SK-N-SH (cell line): ENCODE measurements at regions not wholly inside any gene's neighbourhood (a gene's known extent, or its start where the extent isn't known, plus 50 kb on each side); places are given as distances from the start of the nearest gene placed in this dataset.

ENCODE experiments used
- CTCF ChIA-PET: fragments of 300-600, 350-600 bp; formaldehyde crosslinking; extraction: SDS; loops from one replicate; lab custom pipeline; 2021; lab: Yijun Ruan, JAX
- POLR2A ChIA-PET: fragments of 350-600 bp; sonication (Branson Sonifier 250); formaldehyde crosslinking; extraction: SDS; loops from one replicate; lab custom pipeline; 2020; ENCODE audit warnings: antibody characterized with exemption, inconsistent platforms; lab: Yijun Ruan, JAX
- DNase-seq: peaks from one replicate; pipeline ENCODE4 v3.0.0; 2012
- H2AFZ ChIP-seq: fragments of 200-600 bp; sonication (generic); 2 replicates; pipeline ENCODE4 v1.8.1; 2016; ENCODE audit warnings: antibody characterized with exemption, mild to moderate bottlenecking, low read depth
- H3F3A ChIP-seq: fragments of 200-600 bp; sonication (generic); replicated peaks from 2 replicates; pipeline ENCODE3; 2016; ENCODE audit warnings: antibody characterized with exemption, mild to moderate bottlenecking; ENCODE audit not compliant: insufficient read depth
- H3K27ac ChIP-seq, 2 experiments: fragments of 200-500 bp in 1 of 2; fragments of 200-600 bp in 1 of 2; sonication (Bioruptor generic) in 1 of 2; sonication (generic), shearing (Covaris generic) in 1 of 2; 2 replicates each; pipeline versions ENCODE4 v1.5.1 to v1.6.1; 2014 to 2016; ENCODE audit warnings: low read depth in 2 of 2, inconsistent platforms in 1 of 2, low read length in 1 of 2, mild to moderate bottlenecking in 1 of 2, mixed read lengths in 1 of 2
- H3K27me3 ChIP-seq: fragments of 200-600 bp; sonication (generic), shearing (Covaris generic); 2 replicates; pipeline ENCODE4 v1.6.1; 2016; ENCODE audit warnings: mixed run types; ENCODE audit not compliant: insufficient read depth
- H3K36me3 ChIP-seq, 2 experiments: fragments of 200-500 bp in 1 of 2; fragments of 200-600 bp in 1 of 2; sonication (Bioruptor generic) in 1 of 2; sonication (generic) in 1 of 2; replicated peaks in 1 of 2; 2 replicates each; pipeline versions ENCODE3 to v1.5.1; 2014 to 2016; ENCODE audit warnings: low read length in 1 of 2, mild to moderate bottlenecking in 1 of 2; ENCODE audit not compliant: insufficient read depth in 2 of 2, control insufficient read depth in 1 of 2
- H3K4me1 ChIP-seq, 2 experiments: fragments of 200-500 bp in 1 of 2; fragments of 200-600 bp in 1 of 2; sonication (Bioruptor generic) in 1 of 2; sonication (generic), shearing (Covaris generic) in 1 of 2; 2 replicates each; pipeline versions ENCODE4 v1.5.1 to v1.6.1; 2014 to 2016; ENCODE audit warnings: low read depth in 1 of 2, low read length in 1 of 2, mixed run types in 1 of 2; ENCODE audit not compliant: insufficient read depth in 2 of 2, control insufficient read depth in 1 of 2
- H3K4me2 ChIP-seq: fragments of 200-600 bp; sonication (generic), shearing (Covaris generic); 2 replicates; pipeline ENCODE4 v1.6.1; 2017; ENCODE audit warnings: mixed run types
- H3K4me3 ChIP-seq, 2 experiments: fragments of 200-500 bp in 1 of 2; fragments of 200-600 bp in 1 of 2; sonication (Bioruptor generic) in 1 of 2; sonication (generic), shearing (Covaris generic) in 1 of 2; 2 replicates each; pipeline versions ENCODE4 v1.5.1 to v1.8.1; 2014 to 2016; ENCODE audit warnings: low read depth in 2 of 2, inconsistent platforms in 1 of 2, low read length in 1 of 2, mild to moderate bottlenecking in 1 of 2, mixed read lengths in 1 of 2, moderate library complexity in 1 of 2
- H3K79me2 ChIP-seq: fragments of 200-600 bp; sonication (generic); 2 replicates; pipeline ENCODE4 v1.8.1; 2017; ENCODE audit warnings: mild to moderate bottlenecking; ENCODE audit not compliant: insufficient read depth
- H3K9ac ChIP-seq: fragments of 200-600 bp; sonication (generic); 2 replicates; pipeline ENCODE4 v1.6.1; 2017; ENCODE audit warnings: mixed run types
- H3K9me2 ChIP-seq: fragments of 200-600 bp; sonication (generic); 2 replicates; pipeline ENCODE4 v1.6.1; 2017; ENCODE audit warnings: mixed run types
- H3K9me3 ChIP-seq: fragments of 200-600 bp; sonication (generic); 2 replicates; pipeline ENCODE4 v1.6.1; 2017; ENCODE audit warnings: mixed run types, mild to moderate bottlenecking, moderate library complexity
- H4K20me1 ChIP-seq: fragments of 200-600 bp; sonication (generic); 2 replicates; pipeline ENCODE4 v1.6.1; 2017; ENCODE audit warnings: mild to moderate bottlenecking, mixed run types; ENCODE audit not compliant: insufficient read depth
- CHD2 ChIP-seq: fragments of 150-350 bp; IDR thresholded peaks from 2 replicates; pipeline ENCODE4 v1.6.1; 2018; ENCODE audit warnings: low read length; ENCODE audit not compliant: partially characterized antibody
- EP300 ChIP-seq, 2 experiments: IDR thresholded peaks; 2 replicates each; pipeline versions ENCODE4 v1.4.0 to v1.6.1; 2012; ENCODE audit warnings: borderline replicate concordance in 1 of 2, low read depth in 1 of 2, low read length in 1 of 2
- EZH2phosphoT487 ChIP-seq: fragments of 200-600 bp; sonication (generic); IDR thresholded peaks from 2 replicates; pipeline ENCODE4 v1.6.1; 2017; ENCODE audit warnings: low read depth, mixed run types, mild to moderate bottlenecking, antibody characterized with exemption, moderate library complexity, borderline replicate concordance
- FOXM1 ChIP-seq: IDR thresholded peaks from 2 replicates; pipeline ENCODE4 v1.4.0; 2012; ENCODE audit warnings: low read depth, mild to moderate bottlenecking
- GATA2 ChIP-seq: sonication (generic); formaldehyde crosslinking; IDR thresholded peaks from 2 replicates; pipeline ENCODE4 v1.5.0; 2020; ENCODE audit warnings: mild to moderate bottlenecking, missing genetic modification reagents
- JUND ChIP-seq: IDR thresholded peaks from 2 replicates; pipeline ENCODE4 v1.4.0; 2012
- MXI1 ChIP-seq: IDR thresholded peaks from 2 replicates; pipeline ENCODE4 v1.6.1; 2012; ENCODE audit warnings: mild to moderate bottlenecking, low read depth, low read length, improper control_type of control experiment
- TAF1 ChIP-seq: IDR thresholded peaks from 2 replicates; pipeline ENCODE4 v1.6.1; 2012; ENCODE audit warnings: low read depth, mild to moderate bottlenecking, low read length, moderate library complexity, borderline replicate concordance
- TEAD4 ChIP-seq: IDR thresholded peaks from 2 replicates; pipeline ENCODE4 v1.4.0; 2012; ENCODE audit warnings: mild to moderate bottlenecking, borderline replicate concordance; ENCODE audit not compliant: insufficient read depth
- WGBS: methylation state at CpG from one replicate; pipeline ENCODE4 v1.1.6; 2017; ENCODE audit warnings: low lambda C conversion rate; 5-methylcytosine and 5-hydroxymethylcytosine counted together
- TF ChIP-seq, protein P1 (sequence below): fragments of 150-350 bp; IDR thresholded peaks from 2 replicates; pipeline ENCODE4 v1.6.1; 2017; ENCODE audit warnings: antibody characterized with exemption, low read length, low read depth, borderline replicate concordance
- TF ChIP-seq, protein P2 (sequence below): IDR thresholded peaks from 2 replicates; pipeline ENCODE4; 2012
- TF ChIP-seq, protein P3 (sequence below): fragments of 150-350 bp; IDR thresholded peaks from 2 replicates; pipeline ENCODE4 v1.6.1; 2016; ENCODE audit warnings: mild to moderate bottlenecking, low read depth, low read length
- TF ChIP-seq, protein P4 (sequence below): IDR thresholded peaks from 2 replicates; pipeline ENCODE4 v1.4.0; 2012; ENCODE audit warnings: low read depth, borderline replicate concordance

DNA sequence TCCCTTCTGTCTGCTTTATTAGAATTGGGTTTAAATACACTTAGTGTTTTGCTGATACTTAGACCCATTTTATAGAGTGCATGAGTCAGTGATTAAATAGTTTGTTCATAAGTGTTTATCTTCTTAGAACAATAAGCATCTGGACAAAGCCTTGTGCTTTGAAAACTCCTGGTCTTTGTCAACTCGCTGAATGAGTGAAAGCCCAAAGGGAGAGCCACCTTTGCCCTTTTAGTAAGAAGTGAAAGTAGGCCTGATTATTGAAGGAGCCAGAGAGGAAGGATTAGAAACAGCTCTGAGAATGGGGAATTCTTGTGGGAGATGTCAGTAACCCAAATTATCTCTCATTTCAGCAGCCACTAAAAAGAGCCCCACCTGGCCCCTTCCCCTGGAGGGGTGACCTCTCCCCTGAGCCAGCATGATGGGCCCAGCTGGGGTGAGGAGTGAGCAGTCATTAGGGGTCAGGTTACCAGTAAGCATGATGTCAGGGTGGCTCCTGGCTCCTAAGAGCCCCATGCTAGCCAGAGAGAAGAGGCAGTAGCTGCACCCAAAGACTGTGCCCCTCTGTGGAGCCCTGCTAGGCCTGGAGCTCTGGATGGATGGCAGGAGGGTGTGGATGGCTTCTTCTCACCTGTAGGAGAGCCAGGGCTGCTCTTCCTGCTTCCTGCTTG lies 125.1 kb upstream of the E2F8 start:
- Histone ChIP-seq H2AFZ (no peak overlapping the region), H3K36me3 (no peaks in the 10 kb centered on the region), H3K4me1 (0 out of 4 replicates have a peak, but pooled peaks cover 0 to 10% of the 10 kb centered on the region in 2 experiments), H3K9ac (no peak overlapping the region), H3K27ac (no peak overlapping the region), H3K79me2 (no peaks in the 10 kb centered on the region), H3F3A (peaks cover 12% of the 10 kb centered on the region), H3K4me3 (no peak overlapping the region), H3K9me3 (no peaks in the 10 kb centered on the region), H3K9me2 (no peaks in the 10 kb centered on the region), H3K4me2 (no peak overlapping the region), H3K27me3 (no peaks in the 10 kb centered on the region; the same call in 1 of the 2 replicates), H4K20me1 (no peaks in the 10 kb centered on the region)
- ChIA-PET POLR2A (no interaction called here), CTCF (interaction anchor here (0.6 kb wide), 1 partner anchor 261 kb away, joined by 4 read pairs; no protein-coding TSS in a partner anchor)
- no peak for TF ChIP-seq MXI1
- TF ChIP-seq EP300 (IDR thresholded peaks at IDR 0.05; ENCODE audit: borderline replicate concordance in 1 of 2, low read depth in 1 of 2, low read length in 1 of 2): no peak
- TF ChIP-seq, protein P1, sequence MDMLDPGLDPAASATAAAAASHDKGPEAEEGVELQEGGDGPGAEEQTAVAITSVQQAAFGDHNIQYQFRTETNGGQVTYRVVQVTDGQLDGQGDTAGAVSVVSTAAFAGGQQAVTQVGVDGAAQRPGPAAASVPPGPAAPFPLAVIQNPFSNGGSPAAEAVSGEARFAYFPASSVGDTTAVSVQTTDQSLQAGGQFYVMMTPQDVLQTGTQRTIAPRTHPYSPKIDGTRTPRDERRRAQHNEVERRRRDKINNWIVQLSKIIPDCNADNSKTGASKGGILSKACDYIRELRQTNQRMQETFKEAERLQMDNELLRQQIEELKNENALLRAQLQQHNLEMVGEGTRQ: no peak
- TF ChIP-seq, protein P2, sequence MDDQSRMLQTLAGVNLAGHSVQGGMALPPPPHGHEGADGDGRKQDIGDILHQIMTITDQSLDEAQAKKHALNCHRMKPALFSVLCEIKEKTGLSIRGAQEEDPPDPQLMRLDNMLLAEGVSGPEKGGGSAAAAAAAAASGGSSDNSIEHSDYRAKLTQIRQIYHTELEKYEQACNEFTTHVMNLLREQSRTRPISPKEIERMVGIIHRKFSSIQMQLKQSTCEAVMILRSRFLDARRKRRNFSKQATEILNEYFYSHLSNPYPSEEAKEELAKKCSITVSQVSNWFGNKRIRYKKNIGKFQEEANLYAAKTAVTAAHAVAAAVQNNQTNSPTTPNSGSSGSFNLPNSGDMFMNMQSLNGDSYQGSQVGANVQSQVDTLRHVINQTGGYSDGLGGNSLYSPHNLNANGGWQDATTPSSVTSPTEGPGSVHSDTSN: no peak
- WGBS: 38% methylated on average over 1 of the region's 1 CpG
- DNase-seq: no peak

DNA sequence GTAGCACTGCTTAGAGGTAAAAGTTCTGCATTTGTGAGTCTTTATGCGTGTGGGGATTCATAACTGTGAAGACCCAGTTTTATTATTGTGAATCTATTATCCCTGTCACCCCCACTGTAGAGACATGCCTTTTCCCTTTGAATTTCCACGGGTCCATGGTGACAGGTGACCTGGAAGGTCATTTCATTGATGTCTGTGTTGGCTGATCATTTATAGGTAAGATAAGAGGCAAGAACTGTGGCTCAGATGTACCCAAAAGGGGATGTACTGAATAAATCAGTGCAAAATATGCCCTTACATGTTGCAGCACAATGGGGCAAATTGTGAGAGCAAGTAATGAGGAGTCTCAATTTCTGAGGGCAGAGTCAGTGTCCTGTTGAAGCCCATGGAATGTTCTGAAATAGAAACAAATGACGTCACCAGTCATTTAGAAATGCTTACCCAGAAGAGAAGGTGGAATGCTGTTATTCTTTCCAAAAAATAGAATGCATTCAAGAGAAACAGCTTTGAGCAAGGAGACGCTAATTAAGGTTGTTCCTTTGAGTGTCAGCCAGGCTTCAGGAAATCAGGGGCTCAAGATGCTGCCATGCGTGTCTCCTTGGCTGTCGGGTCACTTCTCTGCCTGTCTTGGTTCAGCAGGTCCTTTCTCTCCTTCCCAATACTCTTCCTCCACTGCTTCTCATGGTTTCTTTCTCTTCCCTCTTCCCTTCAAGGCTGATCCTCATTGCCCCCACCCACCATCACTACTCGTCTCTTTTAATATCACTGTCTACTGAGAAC lies 118.7 kb upstream of the E2F8 start:
- ChIA-PET POLR2A (no interaction called here), CTCF (no interaction called here)
- WGBS: 57% methylated on average over 7 of the region's 7 CpGs
- DNase-seq: no peak
- Histone ChIP-seq H3K79me2 (no peaks in the 10 kb centered on the region), H3K4me2 (no peak overlapping the region), H3F3A (no peaks in the 10 kb centered on the region), H3K9me2 (no peaks in the 10 kb centered on the region), H2AFZ (no peak overlapping the region), H3K4me3 (no peak overlapping the region), H3K9ac (no peak overlapping the region), H4K20me1 (no peaks in the 10 kb centered on the region), H3K9me3 (no peaks in the 10 kb centered on the region), H3K36me3 (no peaks in the 10 kb centered on the region), H3K4me1 (no peaks in the 10 kb centered on the region), H3K27ac (no peak overlapping the region), H3K27me3 (peaks cover 18% of the 10 kb centered on the region)
- TF ChIP-seq, protein P3, sequence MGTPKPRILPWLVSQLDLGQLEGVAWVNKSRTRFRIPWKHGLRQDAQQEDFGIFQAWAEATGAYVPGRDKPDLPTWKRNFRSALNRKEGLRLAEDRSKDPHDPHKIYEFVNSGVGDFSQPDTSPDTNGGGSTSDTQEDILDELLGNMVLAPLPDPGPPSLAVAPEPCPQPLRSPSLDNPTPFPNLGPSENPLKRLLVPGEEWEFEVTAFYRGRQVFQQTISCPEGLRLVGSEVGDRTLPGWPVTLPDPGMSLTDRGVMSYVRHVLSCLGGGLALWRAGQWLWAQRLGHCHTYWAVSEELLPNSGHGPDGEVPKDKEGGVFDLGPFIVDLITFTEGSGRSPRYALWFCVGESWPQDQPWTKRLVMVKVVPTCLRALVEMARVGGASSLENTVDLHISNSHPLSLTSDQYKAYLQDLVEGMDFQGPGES: no peak
- TF ChIP-seq TEAD4 (no peak), GATA2 (CRISPR knock-in tag) (no peak), TAF1 (no peak), JUND (no peak), EZH2phosphoT487 (no peak), FOXM1 (no peak), CHD2 (no peak)
- TF ChIP-seq, protein P2: no peak
- TF ChIP-seq, protein P4, sequence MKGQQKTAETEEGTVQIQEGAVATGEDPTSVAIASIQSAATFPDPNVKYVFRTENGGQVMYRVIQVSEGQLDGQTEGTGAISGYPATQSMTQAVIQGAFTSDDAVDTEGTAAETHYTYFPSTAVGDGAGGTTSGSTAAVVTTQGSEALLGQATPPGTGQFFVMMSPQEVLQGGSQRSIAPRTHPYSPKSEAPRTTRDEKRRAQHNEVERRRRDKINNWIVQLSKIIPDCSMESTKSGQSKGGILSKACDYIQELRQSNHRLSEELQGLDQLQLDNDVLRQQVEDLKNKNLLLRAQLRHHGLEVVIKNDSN: no peak
